RPMI8226 (cell line): ENCODE measurements at regions not wholly inside any gene's neighbourhood (a gene's known extent, or its start where the extent isn't known, plus 50 kb on each side); places are given as distances from the start of the nearest gene placed in this dataset.
"Not testable (repeated sequence)": the region's sequence is repeated elsewhere in the genome, so short reads cannot be mapped to it uniquely, and the experiment has no call there.

Experiments
- DNase-seq: peaks from one replicate; pipeline ENCODE4 v3.0.0-alpha.2; 2015

DNA sequence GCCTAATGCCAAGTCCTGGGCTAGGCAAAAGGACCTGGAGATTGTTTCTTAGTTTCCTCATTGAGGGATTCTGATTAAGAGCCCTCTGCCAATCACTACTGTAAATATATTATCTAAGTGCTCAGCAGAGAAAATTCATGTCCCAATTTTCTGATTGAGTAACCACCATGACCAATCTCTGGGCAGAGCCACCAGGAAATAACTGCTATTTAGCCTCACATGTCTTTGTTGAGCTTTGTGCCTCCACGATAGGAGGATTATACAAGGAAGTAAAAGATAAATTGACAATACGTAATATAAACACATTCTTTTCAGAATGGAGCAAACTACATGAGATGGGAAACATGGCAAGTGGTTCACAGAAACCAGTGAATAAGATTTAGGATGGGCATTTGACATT is 396.1 kb upstream of the PAPPA start:
- DNase-seq: no peak

DNA sequence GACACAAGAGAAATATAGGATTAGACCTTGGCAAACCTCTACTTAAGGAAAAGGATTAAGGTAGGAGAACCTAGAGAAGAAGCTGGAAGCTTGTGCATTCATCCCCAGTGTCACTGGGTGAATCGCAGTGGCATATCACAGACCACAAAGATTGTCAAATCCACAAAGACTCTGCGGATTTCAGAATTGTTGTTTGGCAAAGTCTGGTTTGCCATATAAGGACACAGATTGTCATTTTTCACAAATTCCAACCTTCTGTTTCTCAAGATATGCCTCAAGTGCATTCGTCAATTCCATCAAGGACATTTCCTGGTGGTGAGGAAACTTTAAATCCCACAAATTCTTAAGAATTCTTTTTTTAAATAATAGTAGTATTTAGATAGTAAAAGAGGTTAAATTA is 395.1 kb upstream of the PAPPA start:
- DNase-seq: no peak

GRCh38 chr9:115759426-115759825 is 394.2 kb upstream of the PAPPA start:
- no peak for DNase-seq

DNA sequence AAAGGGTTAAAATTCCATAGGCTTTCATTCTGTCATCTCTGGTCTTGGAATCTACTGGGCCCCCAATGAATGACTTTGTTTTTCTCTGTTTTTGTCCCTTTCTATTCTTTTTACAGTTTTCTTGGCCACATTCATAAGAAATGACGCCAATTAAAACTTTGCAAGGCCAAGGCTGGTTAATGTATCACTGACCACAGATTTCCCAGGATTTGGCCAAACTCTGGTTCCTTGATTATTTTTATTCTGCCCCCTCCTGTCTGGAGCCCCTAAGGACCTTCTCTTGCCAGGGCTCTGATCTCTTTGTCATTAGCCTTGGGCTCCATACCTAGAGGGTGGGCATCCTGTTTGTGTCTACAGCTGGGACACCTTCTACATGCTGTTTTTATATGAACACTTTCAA is 388.9 kb upstream of the PAPPA start:
- no peak for DNase-seq

- DNase-seq: no peak
Observed at GRCh38 chr9:115765060-115765459, 388.5 kb upstream of the PAPPA start.

DNA sequence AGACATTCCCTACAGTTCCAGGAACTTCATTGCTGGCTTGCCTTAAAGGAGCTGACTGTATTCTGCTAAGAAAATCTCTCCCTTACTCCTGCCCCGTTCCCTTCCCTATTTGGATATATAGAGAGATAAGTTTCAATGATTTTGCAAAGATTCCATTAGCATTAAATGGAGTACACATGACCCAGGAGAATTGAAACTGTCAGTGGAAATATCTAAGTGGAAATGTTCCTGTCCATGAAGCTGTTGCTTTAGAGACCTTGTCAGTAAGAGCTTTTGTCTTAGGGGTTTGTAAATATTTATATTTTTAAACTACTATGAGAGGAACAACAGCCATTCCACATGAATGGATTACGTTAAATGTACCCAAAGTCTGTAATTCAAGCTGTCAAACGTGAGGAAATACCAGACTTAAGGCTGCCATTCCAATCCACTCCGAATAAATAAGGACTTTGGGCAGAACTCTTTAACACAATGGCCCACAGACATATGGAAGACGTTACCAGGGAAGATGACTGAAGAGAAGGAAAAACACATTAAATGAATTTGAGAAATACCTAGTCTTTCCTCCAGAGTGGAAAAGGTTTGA is 387.1 kb upstream of the PAPPA start:
- DNase-seq: no peak

GRCh38 chr9:115770521-115770920 is 383.1 kb upstream of the PAPPA start:
- DNase-seq: no peak

DNA sequence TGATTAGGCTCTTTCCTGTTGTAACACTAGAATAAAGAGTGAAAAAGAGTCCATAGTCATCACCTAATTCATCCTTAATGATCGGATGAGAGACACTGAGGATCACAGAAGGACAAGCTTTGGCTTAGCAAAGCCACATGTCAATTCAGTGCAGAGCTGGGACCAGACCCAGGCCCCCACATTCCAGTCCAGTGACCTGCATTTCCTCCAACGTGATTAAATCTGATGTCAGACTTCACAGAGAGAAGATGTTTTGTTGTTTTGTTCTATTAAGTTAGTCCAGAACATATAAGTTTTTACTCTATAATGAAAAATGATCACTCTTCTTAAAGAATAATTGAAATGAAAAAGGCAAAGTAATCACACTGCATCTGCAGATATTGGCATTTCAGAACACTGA is 377.9 kb upstream of the PAPPA start:
- no peak for DNase-seq

DNA sequence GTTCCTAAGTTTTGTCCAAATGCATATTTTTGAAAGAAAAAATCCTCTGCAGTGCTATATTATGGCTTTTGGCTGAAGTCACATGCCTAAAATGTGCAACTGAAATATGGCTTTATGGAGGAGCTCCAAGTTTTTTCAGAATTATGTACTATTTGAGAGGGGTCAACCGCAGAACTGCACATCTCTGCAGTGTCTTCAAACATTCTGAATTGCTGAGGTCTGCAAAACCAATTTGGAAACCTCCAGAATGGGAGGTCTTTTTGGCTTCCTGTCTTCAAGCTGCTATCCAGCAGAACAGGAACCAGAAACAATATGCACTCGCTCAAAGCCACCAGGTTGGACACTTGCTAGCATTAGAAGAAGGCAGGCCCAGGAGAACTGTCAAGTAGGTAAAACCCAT is 376.0 kb upstream of the PAPPA start:
- DNase-seq: peak; percentile 35

DNA sequence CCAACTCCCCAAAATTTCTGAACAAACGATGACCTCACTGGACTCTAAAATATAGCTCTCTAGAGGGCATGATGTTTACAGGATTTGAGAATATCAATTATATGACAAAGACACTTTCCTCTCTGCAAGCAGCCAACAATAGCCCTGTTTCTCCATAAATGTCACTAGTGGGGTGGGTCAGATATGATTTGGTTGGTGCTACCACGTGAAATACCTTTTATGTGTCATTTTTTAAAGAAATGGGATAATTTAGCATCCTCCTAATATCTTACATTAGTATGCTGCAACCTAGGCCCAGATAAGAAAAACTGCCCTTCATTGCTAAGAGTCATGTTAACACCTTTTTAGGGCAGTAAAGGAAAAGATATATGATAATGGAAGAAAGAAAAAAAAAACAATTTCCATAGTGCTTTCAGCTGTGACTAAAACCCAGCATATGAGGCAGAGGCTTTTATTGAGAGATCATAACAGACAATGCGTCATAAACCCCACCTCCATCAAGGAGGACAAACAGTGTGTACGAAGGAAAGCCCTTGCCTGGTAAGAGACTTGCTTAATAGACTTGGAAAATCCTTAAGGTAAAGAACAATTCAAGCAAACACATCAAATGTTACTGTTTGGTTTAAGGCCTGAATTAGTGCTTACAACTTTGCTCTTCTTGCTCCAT is 372.4 kb upstream of the PAPPA start:
- DNase-seq: no peak

DNA sequence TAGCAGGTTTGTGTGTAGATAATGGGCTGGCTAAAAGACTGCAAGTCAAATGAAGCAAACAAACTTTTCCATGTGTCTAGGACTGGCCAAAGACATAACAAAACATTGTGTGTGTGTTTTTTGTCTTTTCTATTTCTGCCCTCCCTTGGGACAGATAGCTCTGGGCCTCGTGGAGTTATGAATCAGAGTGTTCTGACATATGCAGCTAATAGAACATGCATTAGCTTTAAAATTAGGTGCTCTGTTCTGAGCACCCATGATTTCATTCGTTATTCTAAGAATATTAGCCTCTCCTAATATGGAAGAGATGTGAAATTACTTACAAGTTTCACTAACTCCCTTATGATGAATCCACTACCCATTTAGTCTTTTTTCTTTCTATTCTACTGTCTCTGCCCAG is 367.3 kb upstream of the PAPPA start:
- DNase-seq: no peak

DNA sequence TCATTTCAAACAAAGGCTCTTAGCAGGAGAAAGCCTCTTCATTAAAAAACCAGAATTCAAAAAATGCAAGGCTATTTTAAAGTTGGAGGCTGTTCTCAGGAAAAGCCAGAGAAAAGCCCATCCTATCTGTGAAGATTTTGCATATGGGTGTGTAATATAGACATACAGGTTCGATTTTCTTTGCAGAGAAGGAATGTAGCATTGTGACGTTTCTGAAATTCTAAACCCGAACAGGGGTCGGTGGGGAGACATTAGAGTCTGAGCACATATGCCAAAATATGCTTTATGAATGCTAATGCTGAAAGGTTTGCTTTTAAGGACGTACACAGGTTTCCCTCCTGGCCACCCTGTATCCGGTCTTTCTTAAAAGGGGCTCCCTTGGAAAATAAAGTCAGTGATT is 363.1 kb upstream of the PAPPA start:
- no peak for DNase-seq

DNA sequence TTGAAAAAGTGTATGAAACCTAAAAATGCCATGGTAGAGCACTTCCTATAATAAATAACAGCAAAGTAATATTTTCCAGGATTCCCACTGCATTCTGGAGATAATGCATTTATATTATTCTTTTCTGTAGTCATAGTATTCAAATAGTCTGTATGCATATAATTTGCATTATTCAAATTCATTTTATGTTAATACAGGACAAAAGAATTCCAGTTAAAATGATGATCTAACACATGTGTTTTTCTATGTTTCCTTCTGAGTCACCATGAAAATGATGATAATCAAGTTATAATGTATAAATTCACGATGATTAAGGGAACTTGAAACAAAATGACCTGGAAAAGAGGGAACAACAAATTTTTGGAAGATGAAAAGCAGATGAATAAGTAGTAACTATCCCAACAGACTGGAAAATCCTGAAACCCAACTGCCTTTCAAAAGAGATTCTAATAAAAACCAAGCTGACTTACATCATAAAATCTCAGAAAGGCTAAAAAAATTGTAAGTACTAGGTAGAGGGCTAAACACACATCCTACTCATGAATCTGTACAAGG is 358.6 kb upstream of the PAPPA start:
- DNase-seq: no peak

GRCh38 chr9:115799734-115800133 is 353.9 kb upstream of the PAPPA start:
- DNase-seq: no peak

DNA sequence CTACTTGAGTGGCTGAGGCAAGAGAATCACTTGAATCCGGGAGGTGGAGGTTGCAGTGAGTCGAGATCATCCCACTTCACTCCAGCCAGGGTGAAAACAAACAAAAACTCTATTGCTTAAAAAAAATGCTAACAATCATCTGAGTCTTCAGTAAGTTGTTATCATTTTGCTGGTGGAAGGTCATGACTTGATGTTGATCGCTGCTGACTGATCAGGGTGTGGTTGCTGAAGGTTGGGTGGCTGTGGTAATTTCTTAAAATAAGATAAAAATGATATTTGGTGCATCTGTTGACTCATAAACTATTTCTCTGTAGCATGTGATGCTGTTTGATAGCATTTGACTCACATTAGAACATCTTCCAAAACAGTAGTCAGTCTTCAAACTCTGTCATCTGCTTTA is 349.4 kb upstream of the PAPPA start:
- DNase-seq: no peak

DNA sequence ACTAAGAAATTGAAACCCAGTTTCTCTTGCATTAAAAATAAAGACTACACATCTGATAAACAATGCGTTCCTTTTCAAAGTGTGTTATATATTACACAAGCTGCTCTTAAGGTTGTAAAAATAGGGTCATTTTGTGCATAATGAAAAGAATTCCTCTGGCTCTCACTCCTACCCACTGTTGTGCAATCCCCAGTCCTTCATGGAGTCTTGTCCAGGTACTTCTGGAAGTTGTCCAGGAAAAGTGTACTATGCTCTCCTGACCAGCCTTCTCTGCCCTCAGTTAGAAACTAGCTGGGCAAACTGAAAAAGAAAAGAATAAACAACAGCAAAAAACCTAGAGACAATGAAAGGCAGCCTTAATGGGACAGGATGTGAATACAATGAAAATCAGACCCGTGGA is 345.5 kb upstream of the PAPPA start:
- DNase-seq: no peak

DNA sequence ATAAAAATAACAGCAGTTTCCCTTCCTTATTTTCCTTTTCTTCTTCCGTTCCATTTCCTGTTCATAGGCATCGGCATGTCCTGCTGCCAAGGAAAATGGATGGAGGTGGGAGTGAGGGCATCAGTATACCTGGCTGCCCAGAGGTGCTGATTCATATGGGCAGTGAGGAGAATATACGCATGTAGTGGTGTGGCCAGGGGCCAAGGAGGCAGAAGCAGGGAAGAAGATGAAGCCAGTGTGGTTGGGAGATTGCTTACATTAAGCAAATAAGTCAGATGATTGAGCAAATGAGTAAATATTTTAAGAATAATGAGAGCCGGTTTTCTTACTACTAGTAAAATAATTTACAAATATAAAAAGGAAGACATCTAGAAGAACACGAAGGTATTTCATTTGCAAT is 344.9 kb upstream of the PAPPA start:
- no peak for DNase-seq

- DNase-seq: no peak
Observed at GRCh38 chr9:115810166-115810565, 343.4 kb upstream of the PAPPA start.

- no peak for DNase-seq
Observed at GRCh38 chr9:115814081-115814480, 339.5 kb upstream of the PAPPA start.

DNA sequence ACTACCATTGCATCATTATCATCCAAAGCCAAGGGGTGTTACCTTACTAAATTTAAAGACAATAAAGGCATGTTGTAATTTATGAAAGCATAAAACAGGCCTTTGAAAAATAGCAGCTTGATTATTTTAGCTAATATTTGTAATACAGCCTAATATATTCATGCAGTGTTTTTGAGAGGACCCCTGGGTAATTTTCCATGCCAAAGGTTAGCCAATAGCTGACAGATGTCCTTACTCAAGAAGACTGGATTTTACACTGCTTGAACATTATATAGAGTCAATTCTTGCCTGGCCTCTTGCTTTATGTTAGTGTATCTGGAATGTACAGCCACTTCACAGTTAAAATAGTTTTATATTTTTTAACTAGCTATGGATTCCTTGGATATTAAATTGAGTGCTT is 337.8 kb upstream of the PAPPA start:
- DNase-seq: no peak

GRCh38 chr9:115818651-115819050 is 334.9 kb upstream of the PAPPA start:
- not testable (repeated sequence) for DNase-seq

- no peak for DNase-seq
Observed at GRCh38 chr9:115832031-115832430, 321.6 kb upstream of the PAPPA start.

GRCh38 chr9:115837618-115838017 is 316.0 kb upstream of the PAPPA start:
- DNase-seq: no peak

DNA sequence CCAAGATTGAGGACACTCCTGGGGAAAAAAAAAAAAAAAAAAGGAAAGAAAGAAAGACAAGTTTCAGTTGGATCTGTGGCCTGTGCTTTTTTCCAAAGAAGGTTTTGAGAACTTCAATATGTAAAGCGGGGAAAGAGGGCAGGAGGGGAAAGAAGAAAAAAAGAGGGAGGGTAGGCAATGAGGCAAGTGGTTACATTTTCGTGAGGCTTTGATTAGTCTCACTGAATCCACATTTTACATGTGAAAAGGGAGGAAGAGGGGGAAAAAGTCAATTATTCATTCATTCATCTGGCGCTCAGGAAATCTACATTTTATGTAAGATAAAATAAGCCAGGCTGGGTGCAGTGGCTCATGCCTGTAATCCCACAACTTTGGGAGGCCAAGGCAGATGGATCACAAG is 315.2 kb upstream of the PAPPA start:
- DNase-seq: no peak

- DNase-seq: not testable (repeated sequence)
Observed at GRCh38 chr9:115844433-115844832, 309.2 kb upstream of the PAPPA start.
